GM12865 (cell line): ENCODE measurements at regions not wholly inside any gene's neighbourhood (a gene's known extent, or its start where the extent isn't known, plus 50 kb on each side); places are given as distances from the start of the nearest gene placed in this dataset.

Source experiments
- DNase-seq: peaks from one replicate; pipeline ENCODE4 v3.0.0; 2010; ENCODE audit warnings: low read depth
- H3K4me3 ChIP-seq: 2 replicates; pipeline ENCODE4 v1.5.1; 2011; ENCODE audit warnings: mild to moderate bottlenecking, low read depth, low read length, control low read depth
- CTCF ChIP-seq: IDR thresholded peaks from 2 replicates; pipeline ENCODE4 v1.5.1; 2011; ENCODE audit warnings: low read length, control low read depth, low read depth, inconsistent platforms; ENCODE audit not compliant: insufficient read depth; ENCODE audit errors: missing control alignments

DNA sequence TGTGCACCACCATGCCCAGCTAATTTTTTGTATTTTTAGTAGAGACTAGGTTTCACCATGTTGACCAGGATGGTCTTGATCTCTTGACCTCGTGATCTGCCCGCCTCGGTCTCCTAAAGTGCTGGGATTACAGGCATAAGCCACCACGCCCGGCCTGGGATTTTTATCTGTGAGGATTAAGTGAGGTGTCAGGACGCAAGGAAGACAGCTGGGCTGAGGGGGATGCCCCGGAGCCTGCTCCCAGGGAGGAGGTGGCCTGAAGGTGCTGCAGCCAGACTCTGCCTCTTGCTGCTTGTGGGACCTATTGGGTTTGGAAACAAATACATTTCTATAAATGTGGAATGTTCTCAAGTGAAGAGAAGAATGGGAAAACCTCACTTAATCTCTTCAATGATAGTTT lies 131.6 kb downstream of the OLFM4 start:
- TF ChIP-seq CTCF: no peak
- no peak for DNase-seq
- H3K4me3 ChIP-seq: no peak overlapping the region

- H3K4me3 ChIP-seq: no peak overlapping the region
- TF ChIP-seq CTCF: no peak
- DNase-seq: no peak
Observed at GRCh38 chr13:53161251-53161650, 132.6 kb downstream of the OLFM4 start.

DNA sequence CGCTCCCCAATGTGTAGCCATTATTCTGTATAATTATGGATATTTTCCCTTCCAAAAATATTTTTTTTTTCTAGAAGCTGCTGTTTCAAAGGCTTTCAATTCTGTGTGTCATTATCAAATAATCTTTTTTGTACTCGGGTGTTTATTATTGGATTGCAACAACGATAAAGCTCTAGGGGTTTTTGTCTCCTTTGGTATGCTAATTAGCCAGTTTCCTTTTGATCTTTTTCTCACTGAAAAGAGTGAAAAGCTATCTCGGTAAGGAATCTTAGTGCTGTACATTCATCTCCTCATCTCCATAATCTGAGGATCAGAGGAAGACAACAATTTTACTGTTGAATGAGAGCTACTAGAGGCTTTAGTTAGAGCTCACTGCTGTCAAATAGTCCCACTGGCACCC lies 136.6 kb downstream of the OLFM4 start:
- no peak overlapping the region for H3K4me3 ChIP-seq
- TF ChIP-seq CTCF: no peak
- DNase-seq: no peak

- DNase-seq: no peak
- TF ChIP-seq CTCF: no peak
- H3K4me3 ChIP-seq: no peak overlapping the region
Observed at GRCh38 chr13:53167561-53167960, 138.9 kb downstream of the OLFM4 start.

DNA sequence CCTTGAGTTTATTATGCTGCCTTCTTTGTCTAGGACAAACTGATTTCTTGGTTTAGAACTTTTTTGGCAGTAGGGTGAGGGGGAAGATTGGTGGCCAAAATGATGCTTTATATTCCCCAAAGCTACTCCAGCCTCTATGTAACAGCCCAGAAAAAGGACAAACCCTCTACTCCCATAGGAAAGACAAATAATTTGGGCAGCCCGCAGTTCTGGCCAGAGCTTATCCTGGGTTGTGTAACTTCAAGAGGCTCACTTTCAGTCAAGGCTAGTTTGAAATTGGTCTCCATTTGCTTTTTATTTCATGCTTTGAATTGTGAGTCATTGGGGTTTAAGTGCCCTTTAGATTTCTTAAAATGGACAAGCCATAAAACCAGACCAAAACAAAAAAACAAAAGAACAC lies 142.3 kb downstream of the OLFM4 start:
- DNase-seq: no peak
- no peak for TF ChIP-seq CTCF
- no peak overlapping the region for H3K4me3 ChIP-seq

DNA sequence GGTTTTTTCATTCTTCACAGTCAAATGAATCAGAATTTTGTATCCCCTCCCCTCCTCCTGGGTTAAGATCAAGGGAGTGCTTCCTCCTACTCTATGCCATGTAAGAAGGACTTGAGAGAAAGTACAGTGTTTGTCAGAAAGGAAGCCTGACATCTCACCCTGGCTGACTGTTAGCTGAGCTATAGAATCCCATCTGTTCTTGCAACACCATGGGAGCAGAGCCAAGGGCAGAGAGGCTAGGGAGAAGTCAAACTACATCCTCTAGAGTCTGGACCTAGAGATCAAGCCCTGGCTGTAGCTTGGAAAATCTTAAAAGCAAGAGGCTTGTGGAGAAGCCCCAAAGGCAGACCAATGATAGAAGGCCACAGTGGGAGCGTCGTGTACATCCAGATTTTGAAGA lies 145.9 kb downstream of the OLFM4 start:
- TF ChIP-seq CTCF: no peak
- no peak for DNase-seq

GRCh38 chr13:53180684-53181083 lies 152.1 kb downstream of the OLFM4 start:
- DNase-seq: no peak
- H3K4me3 ChIP-seq: no peak overlapping the region
- TF ChIP-seq CTCF: no peak

More for the DNA sequence above, 145.9 kb downstream of the OLFM4 start:
- H3K4me3 ChIP-seq: no peak overlapping the region
